ENCODE measurements at regions not wholly inside any gene's neighbourhood (a gene's known extent, or its start where the extent isn't known, plus 50 kb on each side); places are given as distances from the start of the nearest gene placed in this dataset.
A peak's percentile ranks its signal among the peaks of the same experiment; 100 is the strongest.

DNA sequence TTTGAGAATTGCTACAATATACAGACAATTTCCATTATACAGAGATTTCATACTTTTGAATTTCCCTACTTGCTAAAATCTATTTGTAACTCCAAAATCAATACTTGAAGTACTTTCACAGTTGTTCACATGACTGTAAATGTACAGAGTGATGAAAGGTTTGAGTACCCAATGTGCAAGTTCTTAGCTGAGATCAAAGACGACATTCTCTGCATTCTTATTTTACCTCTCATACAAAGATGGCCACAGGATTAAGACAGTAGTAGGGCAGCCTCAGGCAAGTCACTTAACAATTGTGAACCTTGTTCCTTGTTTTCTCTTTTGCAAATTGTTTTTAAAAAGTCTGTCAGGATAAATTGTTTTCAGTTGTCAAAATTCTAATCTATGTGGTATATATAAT, 255.9 kb upstream of the KITLG start:
- H3K4me1 ChIP-seq (ENCODE audit: control insufficient read depth, extremely low read depth, insufficient read depth, low read length), result peaks cover 6% of the 10 kb centered on the region
- FAIRE-seq (peak; percentile 82), DNase-seq (ENCODE audit: low read depth, low spot score) (no peak)

DNA sequence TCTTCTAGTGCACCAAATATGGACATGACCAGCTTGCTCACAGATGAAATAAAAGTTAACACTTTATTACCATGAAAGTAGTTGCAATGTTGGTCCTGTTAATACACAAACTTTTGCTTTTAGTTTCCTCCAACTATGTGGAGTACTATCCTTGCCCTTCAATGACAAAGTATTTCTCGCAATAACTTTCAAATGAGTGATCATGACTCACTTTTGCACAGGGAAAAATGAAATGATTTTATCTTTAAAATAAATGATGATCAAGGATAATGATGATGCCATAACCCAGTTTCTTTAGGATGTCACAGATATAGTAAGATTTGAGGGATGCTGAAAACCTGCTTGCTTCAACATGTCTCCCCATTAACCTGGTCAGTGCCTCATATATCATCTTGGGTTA, 254.0 kb upstream of the KITLG start:
- no peaks in the 10 kb centered on the region for H3K9me3 ChIP-seq (ENCODE audit: control insufficient read depth, low read depth, low read length)
- no peak overlapping the region for H2AFZ ChIP-seq (ENCODE audit: control insufficient read depth, low read length)
- no peaks in the 10 kb centered on the region for H3K36me3 ChIP-seq (ENCODE audit: control insufficient read depth in 2 of 2, extremely low read depth in 1 of 2, insufficient read depth in 2 of 2, low read length in 2 of 2)
- DNase-seq (ENCODE audit: low read depth, low spot score) (no peak), FAIRE-seq (no peak)
- no peaks in the 10 kb centered on the region for H3K27me3 ChIP-seq (ENCODE audit: control insufficient read depth, extremely low read depth, insufficient read depth, low read length)
- H3K9ac ChIP-seq (ENCODE audit: control insufficient read depth, extremely low read depth, insufficient read depth, low read length), result no peak overlapping the region
- no peak overlapping the region for H3K27ac ChIP-seq (ENCODE audit: control insufficient read depth, insufficient read depth, low read length)
- no peak overlapping the region for H3K4me3 ChIP-seq (ENCODE audit: control insufficient read depth in 2 of 3, extremely low read depth in 1 of 3, insufficient read depth in 2 of 3, low read depth in 1 of 3, low read length in 3 of 3)
- no peaks in the 10 kb centered on the region for H3K79me2 ChIP-seq (ENCODE audit: control insufficient read depth, insufficient read depth, low read length)
- H3K4me2 ChIP-seq (ENCODE audit: control insufficient read depth, extremely low read depth, insufficient read depth, low read depth, low read length), result no peak overlapping the region
- no peaks in the 10 kb centered on the region for H4K20me1 ChIP-seq (ENCODE audit: control insufficient read depth, extremely low read depth, insufficient read depth, low read length)
- dilution Hi-C loops (cut with MboI; ENCODE audit: extremely low pct_ligation_motif_present, low sequenced_read_pairs), result no loop called here
- H3K4me1 ChIP-seq (ENCODE audit: control insufficient read depth, extremely low read depth, insufficient read depth, low read length), result peaks cover 6% of the 10 kb centered on the region
- no peaks in the 10 kb centered on the region for H3K9me1 ChIP-seq (ENCODE audit: control insufficient read depth, extremely low read depth, insufficient read depth, low read length)
- no peak for TF ChIP-seq EZH2 (IDR thresholded peaks at IDR 0.05; ENCODE audit: low read length)
- TF ChIP-seq, protein P1, sequence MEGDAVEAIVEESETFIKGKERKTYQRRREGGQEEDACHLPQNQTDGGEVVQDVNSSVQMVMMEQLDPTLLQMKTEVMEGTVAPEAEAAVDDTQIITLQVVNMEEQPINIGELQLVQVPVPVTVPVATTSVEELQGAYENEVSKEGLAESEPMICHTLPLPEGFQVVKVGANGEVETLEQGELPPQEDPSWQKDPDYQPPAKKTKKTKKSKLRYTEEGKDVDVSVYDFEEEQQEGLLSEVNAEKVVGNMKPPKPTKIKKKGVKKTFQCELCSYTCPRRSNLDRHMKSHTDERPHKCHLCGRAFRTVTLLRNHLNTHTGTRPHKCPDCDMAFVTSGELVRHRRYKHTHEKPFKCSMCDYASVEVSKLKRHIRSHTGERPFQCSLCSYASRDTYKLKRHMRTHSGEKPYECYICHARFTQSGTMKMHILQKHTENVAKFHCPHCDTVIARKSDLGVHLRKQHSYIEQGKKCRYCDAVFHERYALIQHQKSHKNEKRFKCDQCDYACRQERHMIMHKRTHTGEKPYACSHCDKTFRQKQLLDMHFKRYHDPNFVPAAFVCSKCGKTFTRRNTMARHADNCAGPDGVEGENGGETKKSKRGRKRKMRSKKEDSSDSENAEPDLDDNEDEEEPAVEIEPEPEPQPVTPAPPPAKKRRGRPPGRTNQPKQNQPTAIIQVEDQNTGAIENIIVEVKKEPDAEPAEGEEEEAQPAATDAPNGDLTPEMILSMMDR (optimal IDR thresholded peaks at IDR 0.05 in 1 of 3, IDR thresholded peaks at IDR 0.05 in 1 of 3, conservative IDR thresholded peaks at IDR 0.05 in 1 of 3; ENCODE audit: extremely low read depth in 1 of 3, insufficient read depth in 2 of 3, low read length in 3 of 3), result no peak

More for the DNA sequence above, 255.9 kb upstream of the KITLG start:
- Histone ChIP-seq H3K4me3 (ENCODE audit: control insufficient read depth in 2 of 3, extremely low read depth in 1 of 3, insufficient read depth in 2 of 3, low read depth in 1 of 3, low read length in 3 of 3) (no peak overlapping the region), H3K27me3 (ENCODE audit: control insufficient read depth, extremely low read depth, insufficient read depth, low read length) (no peaks in the 10 kb centered on the region), H3K4me2 (ENCODE audit: control insufficient read depth, extremely low read depth, insufficient read depth, low read depth, low read length) (no peak overlapping the region), H3K9ac (ENCODE audit: control insufficient read depth, extremely low read depth, insufficient read depth, low read length) (no peak overlapping the region), H2AFZ (ENCODE audit: control insufficient read depth, low read length) (no peak overlapping the region), H3K36me3 (ENCODE audit: control insufficient read depth in 2 of 2, extremely low read depth in 1 of 2, insufficient read depth in 2 of 2, low read length in 2 of 2) (no peaks in the 10 kb centered on the region), H3K9me1 (ENCODE audit: control insufficient read depth, extremely low read depth, insufficient read depth, low read length) (no peaks in the 10 kb centered on the region), H3K27ac (ENCODE audit: control insufficient read depth, insufficient read depth, low read length) (no peak overlapping the region), H3K9me3 (ENCODE audit: control insufficient read depth, low read depth, low read length) (no peaks in the 10 kb centered on the region), H3K79me2 (ENCODE audit: control insufficient read depth, insufficient read depth, low read length) (no peaks in the 10 kb centered on the region), H4K20me1 (ENCODE audit: control insufficient read depth, extremely low read depth, insufficient read depth, low read length) (no peaks in the 10 kb centered on the region)
- no peak for TF ChIP-seq EZH2 (IDR thresholded peaks at IDR 0.05; ENCODE audit: low read length)
- TF ChIP-seq, protein P1 (optimal IDR thresholded peaks at IDR 0.05 in 1 of 3, IDR thresholded peaks at IDR 0.05 in 1 of 3, conservative IDR thresholded peaks at IDR 0.05 in 1 of 3; ENCODE audit: extremely low read depth in 1 of 3, insufficient read depth in 2 of 3, low read length in 3 of 3), result no peak
- dilution Hi-C loops (cut with MboI; ENCODE audit: extremely low pct_ligation_motif_present, low sequenced_read_pairs), result no loop called here
